NCI-H345 treated with DMSO at 0.1 percent for 48 hours (cell line): ENCODE measurements at regions not wholly inside any gene's neighbourhood (a gene's known extent, or its start where the extent isn't known, plus 50 kb on each side); places are given as distances from the start of the nearest gene placed in this dataset.

Experiments used
- DNase-seq: peaks from one replicate; lab custom pipeline; 2025; ENCODE audit not compliant: unreplicated experiment; lab: John Stamatoyannopoulos, UW

GRCh38 chr2:220509096-220509757, 881.8 kb downstream of the SLC4A3 start:
- no peak for DNase-seq

GRCh38 chr2:220509966-220510365, 882.5 kb downstream of the SLC4A3 start:
- no peak for DNase-seq

- DNase-seq = no peak
These were observed 883.2 kb downstream of the SLC4A3 start for GRCh38 chr2:220510668-220511067.

- DNase-seq = no peak
These were observed 885.0 kb downstream of the SLC4A3 start for GRCh38 chr2:220512419-220512818.

- DNase-seq = no peak
These were observed 886.3 kb downstream of the SLC4A3 start for GRCh38 chr2:220513573-220514288.

- no peak for DNase-seq
These were observed 894.1 kb downstream of the SLC4A3 start for GRCh38 chr2:220521551-220521950.

- DNase-seq = no peak
These were observed 900.8 kb downstream of the SLC4A3 start for GRCh38 chr2:220528180-220528675.

- DNase-seq = no peak
These were observed 903.8 kb downstream of the SLC4A3 start for GRCh38 chr2:220531216-220531615.

GRCh38 chr2:220533485-220533884, 906.1 kb downstream of the SLC4A3 start:
- no peak for DNase-seq

- DNase-seq = no peak
These were observed 912.1 kb downstream of the SLC4A3 start for GRCh38 chr2:220539481-220539880.

GRCh38 chr2:220544049-220544448, 916.6 kb downstream of the SLC4A3 start:
- no peak for DNase-seq

- DNase-seq = no peak
These were observed 923.7 kb downstream of the SLC4A3 start for GRCh38 chr2:220550995-220551700.

GRCh38 chr2:220552790-220553535, 925.5 kb downstream of the SLC4A3 start:
- no peak for DNase-seq

GRCh38 chr2:220555961-220556630, 928.7 kb downstream of the SLC4A3 start:
- DNase-seq = no peak

- no peak for DNase-seq
These were observed 929.2 kb downstream of the SLC4A3 start for GRCh38 chr2:220556658-220557057.

- no peak for DNase-seq
These were observed 932.8 kb downstream of the SLC4A3 start for GRCh38 chr2:220560192-220560591.

GRCh38 chr2:220562375-220563140, 935.1 kb downstream of the SLC4A3 start:
- DNase-seq = no peak

GRCh38 chr2:220568296-220568695, 940.9 kb downstream of the SLC4A3 start:
- no peak for DNase-seq

GRCh38 chr2:220569112-220569897, 941.9 kb downstream of the SLC4A3 start:
- peak; percentile 69 for DNase-seq
